ENCODE measurements at regions not wholly inside any gene's neighbourhood (a gene's known extent, or its start where the extent isn't known, plus 50 kb on each side); places are given as distances from the start of the nearest gene placed in this dataset.

GRCh38 chr18:39753178-39753577, 2187.6 kb upstream of the CELF4 start:
- DNase-seq: no peak

- DNase-seq: no peak
These were observed 2186.8 kb upstream of the CELF4 start for GRCh38 chr18:39752351-39752750.

GRCh38 chr18:39751921-39752320, 2186.3 kb upstream of the CELF4 start:
- no peak for DNase-seq

- no peak for DNase-seq
These were observed 2185.6 kb upstream of the CELF4 start for GRCh38 chr18:39751161-39751560.

- no peak for DNase-seq
These were observed 2183.6 kb upstream of the CELF4 start for GRCh38 chr18:39749154-39749553.

- no peak for DNase-seq
These were observed 2183.1 kb upstream of the CELF4 start for GRCh38 chr18:39748727-39749126.

- no peak for DNase-seq
These were observed 2180.6 kb upstream of the CELF4 start for GRCh38 chr18:39746201-39746600.

- DNase-seq: no peak
These were observed 2177.9 kb upstream of the CELF4 start for GRCh38 chr18:39743463-39743862.

- DNase-seq: no peak
These were observed 2176.3 kb upstream of the CELF4 start for GRCh38 chr18:39741755-39742466.

- DNase-seq: no peak
These were observed 2172.3 kb upstream of the CELF4 start for GRCh38 chr18:39737869-39738268.

GRCh38 chr18:39732918-39733317, 2167.3 kb upstream of the CELF4 start:
- DNase-seq: no peak

- DNase-seq: no peak
These were observed 2165.0 kb upstream of the CELF4 start for GRCh38 chr18:39730606-39731005.

GRCh38 chr18:39724652-39725051, 2159.1 kb upstream of the CELF4 start:
- no peak for DNase-seq

- DNase-seq: no peak
These were observed 2156.1 kb upstream of the CELF4 start for GRCh38 chr18:39721712-39722111.

GRCh38 chr18:39713961-39714360, 2148.4 kb upstream of the CELF4 start:
- DNase-seq: no peak

GRCh38 chr18:39711701-39712100, 2146.1 kb upstream of the CELF4 start:
- no peak for DNase-seq

GRCh38 chr18:39705362-39705761, 2139.8 kb upstream of the CELF4 start:
- no peak for DNase-seq

GRCh38 chr18:39702888-39703287, 2137.3 kb upstream of the CELF4 start:
- no peak for DNase-seq

GRCh38 chr18:39701839-39702238, 2136.2 kb upstream of the CELF4 start:
- no peak for DNase-seq

GRCh38 chr18:39701055-39701783, 2135.6 kb upstream of the CELF4 start:
- no peak for DNase-seq

GRCh38 chr18:39699340-39699964, 2133.9 kb upstream of the CELF4 start:
- no peak for DNase-seq

GRCh38 chr18:39698436-39698835, 2132.8 kb upstream of the CELF4 start:
- DNase-seq: no peak

- no peak for DNase-seq
These were observed 2127.8 kb upstream of the CELF4 start for GRCh38 chr18:39693359-39693758.

- DNase-seq: no peak
These were observed 2126.9 kb upstream of the CELF4 start for GRCh38 chr18:39692367-39693015.

Measured in GDM1 (cell line).